ENCODE measurements at regions not wholly inside any gene's neighbourhood (a gene's known extent, or its start where the extent isn't known, plus 50 kb on each side); places are given as distances from the start of the nearest gene placed in this dataset.

DNA sequence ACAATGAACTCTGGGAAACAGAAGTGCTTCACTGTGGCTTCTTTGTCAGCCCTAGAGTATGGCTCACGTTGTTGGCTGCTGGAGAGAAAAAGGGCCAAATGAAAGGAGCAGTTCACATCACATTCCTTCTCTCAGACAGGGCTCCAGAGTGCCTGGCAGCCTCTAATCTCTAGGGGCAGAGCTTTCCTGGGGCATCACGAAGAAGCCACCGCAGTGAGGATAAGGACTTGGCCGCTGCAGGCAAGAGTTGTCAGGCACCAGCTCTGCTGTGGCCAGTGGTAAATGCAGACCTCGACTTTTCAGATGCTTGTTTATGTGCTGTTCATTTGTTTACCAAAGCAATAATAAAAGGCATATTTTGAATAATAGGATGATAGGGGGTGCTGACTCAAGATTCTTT is 227.2 kb downstream of the ICE1 start:
- Mint-ChIP-seq H3K9me3 (ENCODE audit: unreplicated experiment) (no peaks in the 10 kb centered on the region), H3K36me3 (ENCODE audit: unreplicated experiment) (peaks cover 5% of the 10 kb centered on the region), H3K4me3 (ENCODE audit: unreplicated experiment) (no peak overlapping the region), H3K4me1 (ENCODE audit: low read depth, unreplicated experiment) (no peaks in the 10 kb centered on the region), H3K27ac (ENCODE audit: unreplicated experiment) (no peak overlapping the region), H3K27me3 (ENCODE audit: unreplicated experiment) (peaks cover 2% of the 10 kb centered on the region)
- DNase-seq = no peak
- TF ChIP-seq, protein P1, sequence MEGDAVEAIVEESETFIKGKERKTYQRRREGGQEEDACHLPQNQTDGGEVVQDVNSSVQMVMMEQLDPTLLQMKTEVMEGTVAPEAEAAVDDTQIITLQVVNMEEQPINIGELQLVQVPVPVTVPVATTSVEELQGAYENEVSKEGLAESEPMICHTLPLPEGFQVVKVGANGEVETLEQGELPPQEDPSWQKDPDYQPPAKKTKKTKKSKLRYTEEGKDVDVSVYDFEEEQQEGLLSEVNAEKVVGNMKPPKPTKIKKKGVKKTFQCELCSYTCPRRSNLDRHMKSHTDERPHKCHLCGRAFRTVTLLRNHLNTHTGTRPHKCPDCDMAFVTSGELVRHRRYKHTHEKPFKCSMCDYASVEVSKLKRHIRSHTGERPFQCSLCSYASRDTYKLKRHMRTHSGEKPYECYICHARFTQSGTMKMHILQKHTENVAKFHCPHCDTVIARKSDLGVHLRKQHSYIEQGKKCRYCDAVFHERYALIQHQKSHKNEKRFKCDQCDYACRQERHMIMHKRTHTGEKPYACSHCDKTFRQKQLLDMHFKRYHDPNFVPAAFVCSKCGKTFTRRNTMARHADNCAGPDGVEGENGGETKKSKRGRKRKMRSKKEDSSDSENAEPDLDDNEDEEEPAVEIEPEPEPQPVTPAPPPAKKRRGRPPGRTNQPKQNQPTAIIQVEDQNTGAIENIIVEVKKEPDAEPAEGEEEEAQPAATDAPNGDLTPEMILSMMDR (IDR thresholded peaks at IDR 0.05; ENCODE audit: partially characterized antibody, unreplicated experiment) = no peak

DNA sequence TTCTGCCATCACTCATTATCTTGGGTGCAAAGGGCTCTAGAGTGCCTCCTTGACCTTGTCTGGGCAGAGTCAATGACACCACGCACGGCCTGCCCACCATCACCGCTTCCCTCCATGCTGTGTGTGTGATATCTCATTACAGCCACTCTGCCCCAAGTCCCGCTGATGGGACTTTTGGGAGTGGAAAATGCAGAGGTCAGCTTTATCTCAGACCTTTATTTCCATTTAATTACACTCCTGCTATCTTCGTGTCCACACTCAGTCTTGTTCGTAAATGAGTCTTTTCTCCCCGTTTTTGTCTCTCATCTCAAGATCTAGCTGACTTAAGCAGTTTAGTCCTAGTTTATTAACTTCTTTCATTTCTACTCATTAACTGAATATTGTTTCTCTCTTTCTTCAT is 226.2 kb downstream of the ICE1 start:
- Mint-ChIP-seq H3K27ac (ENCODE audit: unreplicated experiment) (no peak overlapping the region), H3K4me3 (ENCODE audit: unreplicated experiment) (no peak overlapping the region), H3K27me3 (ENCODE audit: unreplicated experiment) (peaks cover 2% of the 10 kb centered on the region), H3K9me3 (ENCODE audit: unreplicated experiment) (no peaks in the 10 kb centered on the region), H3K36me3 (ENCODE audit: unreplicated experiment) (peaks cover 5% of the 10 kb centered on the region), H3K4me1 (ENCODE audit: low read depth, unreplicated experiment) (peaks cover 2% of the 10 kb centered on the region)
- DNase-seq = no peak
- TF ChIP-seq, protein P1 (IDR thresholded peaks at IDR 0.05; ENCODE audit: partially characterized antibody, unreplicated experiment) = no peak

DNA sequence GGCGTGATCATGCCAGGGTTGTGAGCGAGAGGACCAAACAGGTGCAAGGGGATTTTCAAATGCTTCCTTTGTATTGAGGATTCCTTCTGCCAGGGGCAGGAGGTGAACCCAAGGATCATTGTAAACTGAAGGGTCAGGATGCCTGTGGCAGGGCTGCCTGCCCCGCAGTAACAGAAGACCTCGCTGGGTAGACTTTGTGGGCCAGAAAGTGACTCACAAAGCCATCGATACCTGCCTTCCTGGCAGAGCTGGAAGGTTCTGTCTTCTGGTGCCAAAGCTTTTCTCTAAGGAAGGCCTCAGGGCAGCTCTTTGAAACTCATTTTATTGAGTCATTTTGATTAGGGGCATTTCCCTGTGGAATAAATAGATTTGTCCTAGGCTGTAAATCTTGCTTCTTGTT is 223.4 kb downstream of the ICE1 start:
- Mint-ChIP-seq H3K4me1 (ENCODE audit: low read depth, unreplicated experiment) (peaks cover 2% of the 10 kb centered on the region), H3K36me3 (ENCODE audit: unreplicated experiment) (no peaks in the 10 kb centered on the region), H3K9me3 (ENCODE audit: unreplicated experiment) (no peaks in the 10 kb centered on the region), H3K27ac (ENCODE audit: unreplicated experiment) (no peak overlapping the region), H3K27me3 (ENCODE audit: unreplicated experiment) (peaks cover 2% of the 10 kb centered on the region), H3K4me3 (ENCODE audit: unreplicated experiment) (no peak overlapping the region)
- TF ChIP-seq, protein P1 (IDR thresholded peaks at IDR 0.05; ENCODE audit: partially characterized antibody, unreplicated experiment) = no peak
- DNase-seq = no peak

DNA sequence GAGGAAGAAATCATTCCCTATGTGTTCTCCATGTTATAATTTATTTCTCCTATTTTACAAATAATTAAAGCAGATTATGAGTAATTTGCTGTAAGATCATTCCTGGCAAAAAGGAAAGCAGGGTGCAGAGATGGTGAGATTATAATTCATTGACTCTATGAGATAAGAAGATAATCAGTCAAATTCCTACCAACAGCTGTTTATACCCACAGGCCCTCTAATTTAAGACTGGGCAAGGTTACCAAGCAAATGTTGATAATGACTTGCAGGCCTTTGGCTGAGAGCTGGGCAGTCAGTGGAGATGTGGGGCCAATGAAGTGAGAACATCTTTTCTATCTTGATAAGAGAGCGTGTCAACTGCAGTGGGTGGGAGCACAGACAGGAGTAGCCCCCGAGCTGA is 222.7 kb downstream of the ICE1 start:
- Mint-ChIP-seq H3K27ac (ENCODE audit: unreplicated experiment) (no peak overlapping the region), H3K4me3 (ENCODE audit: unreplicated experiment) (no peak overlapping the region), H3K4me1 (ENCODE audit: low read depth, unreplicated experiment) (peaks cover 2% of the 10 kb centered on the region), H3K36me3 (ENCODE audit: unreplicated experiment) (no peaks in the 10 kb centered on the region), H3K9me3 (ENCODE audit: unreplicated experiment) (no peaks in the 10 kb centered on the region), H3K27me3 (ENCODE audit: unreplicated experiment) (peaks cover 2% of the 10 kb centered on the region)
- TF ChIP-seq, protein P1 (IDR thresholded peaks at IDR 0.05; ENCODE audit: partially characterized antibody, unreplicated experiment) = no peak
- no peak for DNase-seq

DNA sequence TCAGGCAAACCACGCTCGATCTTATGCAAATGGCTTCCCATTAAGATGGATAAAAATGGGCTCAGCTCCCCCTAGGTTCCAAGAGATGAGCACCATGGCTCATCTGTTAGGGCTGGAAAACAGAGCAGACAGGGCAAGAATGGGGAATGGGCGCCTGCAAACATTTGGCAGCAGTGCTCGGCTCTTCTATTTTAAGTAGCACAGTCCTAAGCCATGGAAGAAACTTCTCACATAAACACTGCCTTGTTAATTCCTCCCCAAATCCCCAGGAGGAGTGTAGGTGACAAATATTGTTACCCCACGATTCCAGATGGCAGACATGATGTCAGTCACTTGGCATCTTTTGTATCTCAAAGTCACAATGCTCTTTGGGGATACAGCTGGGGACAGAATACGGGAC is 221.8 kb downstream of the ICE1 start:
- TF ChIP-seq, protein P1 (IDR thresholded peaks at IDR 0.05; ENCODE audit: partially characterized antibody, unreplicated experiment) = no peak
- Mint-ChIP-seq H3K4me3 (ENCODE audit: unreplicated experiment) (no peak overlapping the region), H3K36me3 (ENCODE audit: unreplicated experiment) (no peaks in the 10 kb centered on the region), H3K27me3 (ENCODE audit: unreplicated experiment) (peaks cover 2% of the 10 kb centered on the region), H3K27ac (ENCODE audit: unreplicated experiment) (no peak overlapping the region), H3K4me1 (ENCODE audit: low read depth, unreplicated experiment) (peaks cover 2% of the 10 kb centered on the region), H3K9me3 (ENCODE audit: unreplicated experiment) (no peaks in the 10 kb centered on the region)
- no peak for DNase-seq

Data from glutamatergic neuron (in vitro differentiated cells).